A172 (cell line): ENCODE measurements at regions not wholly inside any gene's neighbourhood (a gene's known extent, or its start where the extent isn't known, plus 50 kb on each side); places are given as distances from the start of the nearest gene placed in this dataset.
"Not testable (repeated sequence)": the region's sequence is repeated elsewhere in the genome, so short reads cannot be mapped to it uniquely, and the experiment has no call there.

Experiments
- DNase-seq: peaks from one replicate; pipeline ENCODE4 v3.0.0-alpha.2; 2015; ENCODE audit warnings: low spot score

GRCh38 chr5:71771191-71771590 is 52.1 kb downstream of the CARTPT start:
- no peak for DNase-seq

- peak; percentile 48 for DNase-seq
These were observed 59.7 kb downstream of the CARTPT start for GRCh38 chr5:71778678-71779276.

GRCh38 chr5:71780597-71780996 is 61.5 kb downstream of the CARTPT start:
- no peak for DNase-seq

- DNase-seq = no peak
These were observed 63.3 kb downstream of the CARTPT start for GRCh38 chr5:71782393-71782770.

- DNase-seq = peak; percentile 76
These were observed 64.0 kb downstream of the CARTPT start for GRCh38 chr5:71782771-71783770.

- no peak for DNase-seq
These were observed 64.8 kb downstream of the CARTPT start for GRCh38 chr5:71783891-71784290.

- no peak for DNase-seq
These were observed 67.4 kb downstream of the CARTPT start for GRCh38 chr5:71786337-71787055.

- DNase-seq = no peak
These were observed 69.7 kb downstream of the CARTPT start for GRCh38 chr5:71788794-71789193.

- no peak for DNase-seq
These were observed 70.7 kb downstream of the CARTPT start for GRCh38 chr5:71789746-71790145.

- no peak for DNase-seq
These were observed 71.4 kb downstream of the CARTPT start for GRCh38 chr5:71790433-71790832.

- not testable (repeated sequence) for DNase-seq
These were observed 73.0 kb downstream of the CARTPT start for GRCh38 chr5:71792041-71792440.

GRCh38 chr5:71794061-71794695 is 75.1 kb downstream of the CARTPT start:
- DNase-seq = no peak

GRCh38 chr5:71802673-71803072 is 83.6 kb downstream of the CARTPT start:
- no peak for DNase-seq

- DNase-seq = no peak
These were observed 87.6 kb downstream of the CARTPT start for GRCh38 chr5:71806711-71807110.

- DNase-seq = no peak
These were observed 88.8 kb downstream of the CARTPT start for GRCh38 chr5:71807909-71808308.

GRCh38 chr5:71809446-71809845 is 90.4 kb downstream of the CARTPT start:
- DNase-seq = no peak

GRCh38 chr5:71810023-71810422 is 90.9 kb downstream of the CARTPT start:
- peak; percentile 25 for DNase-seq

- no peak for DNase-seq
These were observed 91.6 kb downstream of the CARTPT start for GRCh38 chr5:71810471-71811195.

GRCh38 chr5:71811779-71812178 is 92.7 kb downstream of the CARTPT start:
- no peak for DNase-seq

- no peak for DNase-seq
These were observed 97.2 kb downstream of the CARTPT start for GRCh38 chr5:71816307-71816706.

GRCh38 chr5:71817891-71818290 is 98.8 kb downstream of the CARTPT start:
- no peak for DNase-seq
